ENCODE measurements at regions not wholly inside any gene's neighbourhood (a gene's known extent, or its start where the extent isn't known, plus 50 kb on each side); places are given as distances from the start of the nearest gene placed in this dataset.

DNA sequence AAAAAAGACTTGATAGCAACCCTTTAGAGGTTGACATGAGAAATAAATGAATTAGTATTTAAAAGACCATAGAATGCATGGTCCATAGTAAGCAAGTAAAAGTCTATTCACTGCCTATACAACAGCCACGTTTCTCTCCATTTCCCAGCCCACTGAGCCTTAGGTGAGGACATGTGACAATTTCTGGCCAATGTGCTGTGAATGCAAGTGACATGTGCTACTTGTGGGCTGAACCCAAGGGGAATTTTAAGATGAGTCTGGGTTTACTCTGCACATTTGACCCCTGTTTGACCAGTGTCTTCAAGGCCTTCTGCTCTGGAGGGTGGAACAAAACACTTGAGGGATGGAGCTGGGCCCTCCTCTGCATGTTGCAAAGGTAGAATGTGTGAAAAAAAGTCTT lies 384.4 kb upstream of the KLF6 start:
- TF ChIP-seq, protein P1, sequence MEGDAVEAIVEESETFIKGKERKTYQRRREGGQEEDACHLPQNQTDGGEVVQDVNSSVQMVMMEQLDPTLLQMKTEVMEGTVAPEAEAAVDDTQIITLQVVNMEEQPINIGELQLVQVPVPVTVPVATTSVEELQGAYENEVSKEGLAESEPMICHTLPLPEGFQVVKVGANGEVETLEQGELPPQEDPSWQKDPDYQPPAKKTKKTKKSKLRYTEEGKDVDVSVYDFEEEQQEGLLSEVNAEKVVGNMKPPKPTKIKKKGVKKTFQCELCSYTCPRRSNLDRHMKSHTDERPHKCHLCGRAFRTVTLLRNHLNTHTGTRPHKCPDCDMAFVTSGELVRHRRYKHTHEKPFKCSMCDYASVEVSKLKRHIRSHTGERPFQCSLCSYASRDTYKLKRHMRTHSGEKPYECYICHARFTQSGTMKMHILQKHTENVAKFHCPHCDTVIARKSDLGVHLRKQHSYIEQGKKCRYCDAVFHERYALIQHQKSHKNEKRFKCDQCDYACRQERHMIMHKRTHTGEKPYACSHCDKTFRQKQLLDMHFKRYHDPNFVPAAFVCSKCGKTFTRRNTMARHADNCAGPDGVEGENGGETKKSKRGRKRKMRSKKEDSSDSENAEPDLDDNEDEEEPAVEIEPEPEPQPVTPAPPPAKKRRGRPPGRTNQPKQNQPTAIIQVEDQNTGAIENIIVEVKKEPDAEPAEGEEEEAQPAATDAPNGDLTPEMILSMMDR (optimal IDR thresholded peaks at IDR 0.05 in 1 of 3, IDR thresholded peaks at IDR 0.05 in 1 of 3, conservative IDR thresholded peaks at IDR 0.05 in 1 of 3; ENCODE audit: extremely low read depth in 1 of 3, insufficient read depth in 2 of 3, low read length in 3 of 3), result no peak
- no peak for TF ChIP-seq EZH2 (IDR thresholded peaks at IDR 0.05; ENCODE audit: low read length)

All from keratinocyte (primary cell).